ENCODE measurements at regions not wholly inside any gene's neighbourhood (a gene's known extent, or its start where the extent isn't known, plus 50 kb on each side); places are given as distances from the start of the nearest gene placed in this dataset.

DNA sequence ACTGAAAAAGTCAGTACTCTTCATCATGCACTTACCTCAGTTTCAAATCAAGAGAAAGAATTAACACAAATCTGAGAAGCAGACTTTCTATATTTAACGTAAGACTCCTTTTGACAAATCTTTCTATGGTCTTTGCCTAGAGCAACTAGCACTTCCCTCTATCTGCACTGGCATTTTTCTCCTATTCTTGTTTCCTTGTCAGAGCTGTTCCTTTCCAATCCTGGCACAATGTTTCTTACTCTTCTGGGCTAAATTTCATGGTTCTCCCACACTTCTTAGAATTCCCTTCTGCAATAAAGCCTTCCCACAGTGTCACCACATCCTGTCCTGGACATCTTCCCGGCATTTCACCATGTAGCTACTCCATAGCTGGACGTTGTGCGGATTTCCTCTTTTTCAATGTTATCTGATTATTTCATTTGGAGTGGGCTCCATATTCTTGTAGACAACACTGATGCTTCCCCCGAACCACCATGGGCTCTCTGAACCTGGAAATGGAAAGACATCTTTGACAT, 144.7 kb upstream of the CTNNA2 start:
- no peak overlapping the region for H3K4me3 Mint-ChIP-seq (ENCODE audit: unreplicated experiment)
- intact Hi-C loops (cut with micrococcal nuclease) = no loop called here
- H3K27ac Mint-ChIP-seq (ENCODE audit: low read depth, unreplicated experiment) = no peak overlapping the region
- BruUV-seq (replicated peaks) = no TSS peak
- TF ChIP-seq, protein P1, sequence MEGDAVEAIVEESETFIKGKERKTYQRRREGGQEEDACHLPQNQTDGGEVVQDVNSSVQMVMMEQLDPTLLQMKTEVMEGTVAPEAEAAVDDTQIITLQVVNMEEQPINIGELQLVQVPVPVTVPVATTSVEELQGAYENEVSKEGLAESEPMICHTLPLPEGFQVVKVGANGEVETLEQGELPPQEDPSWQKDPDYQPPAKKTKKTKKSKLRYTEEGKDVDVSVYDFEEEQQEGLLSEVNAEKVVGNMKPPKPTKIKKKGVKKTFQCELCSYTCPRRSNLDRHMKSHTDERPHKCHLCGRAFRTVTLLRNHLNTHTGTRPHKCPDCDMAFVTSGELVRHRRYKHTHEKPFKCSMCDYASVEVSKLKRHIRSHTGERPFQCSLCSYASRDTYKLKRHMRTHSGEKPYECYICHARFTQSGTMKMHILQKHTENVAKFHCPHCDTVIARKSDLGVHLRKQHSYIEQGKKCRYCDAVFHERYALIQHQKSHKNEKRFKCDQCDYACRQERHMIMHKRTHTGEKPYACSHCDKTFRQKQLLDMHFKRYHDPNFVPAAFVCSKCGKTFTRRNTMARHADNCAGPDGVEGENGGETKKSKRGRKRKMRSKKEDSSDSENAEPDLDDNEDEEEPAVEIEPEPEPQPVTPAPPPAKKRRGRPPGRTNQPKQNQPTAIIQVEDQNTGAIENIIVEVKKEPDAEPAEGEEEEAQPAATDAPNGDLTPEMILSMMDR (IDR thresholded peaks at IDR 0.05; ENCODE audit: unreplicated experiment) = no peak
- H3K9me3 Mint-ChIP-seq (ENCODE audit: unreplicated experiment) = no peaks in the 10 kb centered on the region
- POLR2A ChIA-PET = interaction anchor here (1.1 kb wide), 1 partner anchor 488 kb away, joined by 3 read pairs; no protein-coding TSS in a partner anchor
- CTCF ChIA-PET = interaction anchor here (1.2 kb wide), 1 partner anchor 11 kb away, joined by 3 read pairs; no protein-coding TSS in a partner anchor
- H3K27me3 Mint-ChIP-seq (ENCODE audit: insufficient read depth, unreplicated experiment) = no peaks in the 10 kb centered on the region
- no peak for DNase-seq (ENCODE audit: unreplicated experiment)
- no peaks in the 10 kb centered on the region for H3K4me1 Mint-ChIP-seq (ENCODE audit: insufficient read depth, unreplicated experiment)
- H3K36me3 Mint-ChIP-seq (ENCODE audit: insufficient read depth, unreplicated experiment) = no peaks in the 10 kb centered on the region

DNA sequence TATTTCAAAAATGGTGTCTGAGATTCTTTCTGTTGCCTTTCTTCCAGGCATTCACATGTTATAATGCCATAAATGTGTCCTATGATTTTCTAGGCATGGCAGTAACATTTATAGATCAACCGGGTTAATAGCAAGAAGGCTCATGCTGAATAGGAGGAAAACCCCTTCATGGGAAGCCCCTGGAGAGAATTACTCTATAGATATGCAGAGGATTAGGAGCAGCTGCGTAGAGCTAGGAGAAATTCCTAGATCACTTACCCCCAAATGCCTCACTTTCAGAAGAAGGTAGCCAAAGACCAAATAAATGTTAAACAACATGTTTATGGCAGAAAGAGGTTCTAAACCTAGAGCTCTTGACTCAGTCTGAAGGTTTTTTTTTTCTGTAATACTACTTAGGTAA, 153.4 kb upstream of the CTNNA2 start:
- intact Hi-C loops (cut with micrococcal nuclease) = no loop called here
- no peak for DNase-seq (ENCODE audit: unreplicated experiment)
- Mint-ChIP-seq H3K27me3 (ENCODE audit: insufficient read depth, unreplicated experiment) (no peaks in the 10 kb centered on the region), H3K9me3 (ENCODE audit: unreplicated experiment) (peaks cover 21% of the 10 kb centered on the region), H3K36me3 (ENCODE audit: insufficient read depth, unreplicated experiment) (no peaks in the 10 kb centered on the region), H3K4me3 (ENCODE audit: unreplicated experiment) (no peak overlapping the region), H3K4me1 (ENCODE audit: insufficient read depth, unreplicated experiment) (no peaks in the 10 kb centered on the region), H3K27ac (ENCODE audit: low read depth, unreplicated experiment) (no peak overlapping the region)
- TF ChIP-seq, protein P1 (IDR thresholded peaks at IDR 0.05; ENCODE audit: unreplicated experiment) = no peak
- CTCF ChIA-PET = interaction anchor here (1.0 to 1.1 kb wide), 2 partner anchors 10 to 33 kb away, joined by 3 to 4 read pairs; no protein-coding TSS in a partner anchor
- no TSS peak for BruUV-seq (replicated peaks)
- POLR2A ChIA-PET = no interaction called here

GRCh38 chr2:79355569-79355968, 157.3 kb upstream of the CTNNA2 start:
- no peak overlapping the region for H3K4me3 Mint-ChIP-seq (ENCODE audit: unreplicated experiment)
- no peaks in the 10 kb centered on the region for H3K4me1 Mint-ChIP-seq (ENCODE audit: insufficient read depth, unreplicated experiment)
- H3K36me3 Mint-ChIP-seq (ENCODE audit: insufficient read depth, unreplicated experiment) = no peaks in the 10 kb centered on the region
- DNase-seq (ENCODE audit: unreplicated experiment) = no peak
- no peaks in the 10 kb centered on the region for H3K27me3 Mint-ChIP-seq (ENCODE audit: insufficient read depth, unreplicated experiment)
- POLR2A ChIA-PET = no interaction called here
- intact Hi-C loops (cut with micrococcal nuclease) = no loop called here
- H3K27ac Mint-ChIP-seq (ENCODE audit: low read depth, unreplicated experiment) = no peak overlapping the region
- BruUV-seq (replicated peaks) = no TSS peak
- CTCF ChIA-PET = no interaction called here
- H3K9me3 Mint-ChIP-seq (ENCODE audit: unreplicated experiment) = peaks cover 44% of the 10 kb centered on the region
- TF ChIP-seq, protein P1 (IDR thresholded peaks at IDR 0.05; ENCODE audit: unreplicated experiment) = no peak

GRCh38 chr2:79327460-79327859, 167.9 kb upstream of the REG3A start:
- Mint-ChIP-seq H3K9me3 (ENCODE audit: unreplicated experiment) (peaks cover 21% of the 10 kb centered on the region), H3K27me3 (ENCODE audit: insufficient read depth, unreplicated experiment) (no peaks in the 10 kb centered on the region), H3K27ac (ENCODE audit: low read depth, unreplicated experiment) (no peak overlapping the region), H3K36me3 (ENCODE audit: insufficient read depth, unreplicated experiment) (no peaks in the 10 kb centered on the region), H3K4me3 (ENCODE audit: unreplicated experiment) (no peak overlapping the region), H3K4me1 (ENCODE audit: insufficient read depth, unreplicated experiment) (no peaks in the 10 kb centered on the region)
- BruUV-seq (replicated peaks) = no TSS peak
- CTCF ChIA-PET = interaction anchor here (0.6 to 1.6 kb wide), 3 partner anchors 319 to 533 kb away, joined by 3 to 4 read pairs (median 3); no protein-coding TSS in a partner anchor
- no peak for DNase-seq (ENCODE audit: unreplicated experiment)
- POLR2A ChIA-PET = no interaction called here
- intact Hi-C loops (cut with micrococcal nuclease) = no loop called here
- TF ChIP-seq, protein P1 (IDR thresholded peaks at IDR 0.05; ENCODE audit: unreplicated experiment) = no peak
